NCI-H1048 (cell line): ENCODE measurements at regions not wholly inside any gene's neighbourhood (a gene's known extent, or its start where the extent isn't known, plus 50 kb on each side); places are given as distances from the start of the nearest gene placed in this dataset.
"Not testable (repeated sequence)": the region's sequence is repeated elsewhere in the genome, so short reads cannot be mapped to it uniquely, and the experiment has no call there.

Experiments
- DNase-seq: peaks from one replicate; lab custom pipeline; 2025; lab: John Stamatoyannopoulos, UW

- no peak for DNase-seq
Measured at GRCh38 chrX:46366381-46367207, 178.6 kb downstream of the ZNF674 start.

GRCh38 chrX:46354481-46354880 is 190.7 kb downstream of the ZNF674 start:
- DNase-seq = no peak

GRCh38 chrX:46341767-46342322 is 203.4 kb downstream of the ZNF674 start:
- DNase-seq = no peak

GRCh38 chrX:46340696-46341095 is 204.5 kb downstream of the ZNF674 start:
- no peak for DNase-seq

GRCh38 chrX:46333550-46333949 is 211.7 kb downstream of the ZNF674 start:
- DNase-seq = no peak

- no peak for DNase-seq
Measured at GRCh38 chrX:46330981-46331380, 214.2 kb downstream of the ZNF674 start.

- DNase-seq = no peak
Measured at GRCh38 chrX:46330513-46330912, 214.7 kb downstream of the ZNF674 start.

- no peak for DNase-seq
Measured at GRCh38 chrX:46328133-46328532, 217.1 kb downstream of the ZNF674 start.

GRCh38 chrX:46327566-46328115 is 217.6 kb downstream of the ZNF674 start:
- DNase-seq = peak; percentile 0

- DNase-seq = no peak
Measured at GRCh38 chrX:46326161-46326560, 219.1 kb downstream of the ZNF674 start.

- no peak for DNase-seq
Measured at GRCh38 chrX:46325312-46325877, 219.8 kb downstream of the ZNF674 start.

GRCh38 chrX:46324166-46324565 is 221.1 kb downstream of the ZNF674 start:
- no peak for DNase-seq

- not testable (repeated sequence) for DNase-seq
Measured at GRCh38 chrX:46322929-46323328, 222.3 kb downstream of the ZNF674 start.

GRCh38 chrX:46321676-46322075 is 223.5 kb downstream of the ZNF674 start:
- DNase-seq = no peak

GRCh38 chrX:46319750-46320149 is 225.5 kb downstream of the ZNF674 start:
- no peak for DNase-seq

GRCh38 chrX:46318551-46318950 is 226.7 kb downstream of the ZNF674 start:
- no peak for DNase-seq

- no peak for DNase-seq
Measured at GRCh38 chrX:46317163-46317562, 228.1 kb downstream of the ZNF674 start.

- no peak for DNase-seq
Measured at GRCh38 chrX:46311581-46312120, 233.6 kb downstream of the ZNF674 start.

- no peak for DNase-seq
Measured at GRCh38 chrX:46310815-46311497, 234.3 kb downstream of the ZNF674 start.

GRCh38 chrX:46308110-46308509 is 237.1 kb downstream of the ZNF674 start:
- peak; percentile 0 for DNase-seq

- no peak for DNase-seq
Measured at GRCh38 chrX:46306103-46306502, 239.1 kb downstream of the ZNF674 start.

- no peak for DNase-seq
Measured at GRCh38 chrX:46305431-46305830, 239.8 kb downstream of the ZNF674 start.
